IPS DF 6.9 (cell line): ENCODE measurements at regions not wholly inside any gene's neighbourhood (a gene's known extent, or its start where the extent isn't known, plus 50 kb on each side); places are given as distances from the start of the nearest gene placed in this dataset.
"Not testable (repeated sequence)": the region's sequence is repeated elsewhere in the genome, so short reads cannot be mapped to it uniquely, and the experiment has no call there.

ENCODE experiments used
- DNase-seq: peaks from one replicate; pipeline ENCODE4 v3.0.0-alpha.2; 2013; ENCODE audit warnings: low read depth, low spot score
- H3K27ac ChIP-seq: one replicate; pipeline ENCODE4 v1.5.1; 2013; ENCODE audit warnings: low read length, control low read depth
- H3K27me3 ChIP-seq: 2 replicates; pipeline ENCODE4 v1.6.1; 2013; ENCODE audit warnings: mild to moderate bottlenecking, low read length; ENCODE audit not compliant: control insufficient read depth, insufficient read depth
- H3K36me3 ChIP-seq: 2 replicates; pipeline ENCODE4 v1.6.1; 2013; ENCODE audit warnings: low read length; ENCODE audit not compliant: control insufficient read depth, insufficient read depth
- H3K4me1 ChIP-seq: 2 replicates; pipeline ENCODE4 v1.6.1; 2013; ENCODE audit warnings: low read length; ENCODE audit not compliant: control insufficient read depth, insufficient read depth
- H3K4me3 ChIP-seq: 2 replicates; pipeline ENCODE4 v1.5.1; 2013; ENCODE audit warnings: mild to moderate bottlenecking, low read length
- H3K9me3 ChIP-seq: 2 replicates; pipeline ENCODE4 v1.6.1; 2013; ENCODE audit warnings: low read length, inconsistent platforms; ENCODE audit not compliant: control insufficient read depth, insufficient read depth
- WGBS: extraction: QIAGEN DNeasy Blood & Tissue Kit; methylation state at CpG from one replicate; pipeline ENCODE4 v1.1.7; 2013; ENCODE audit warnings: mixed read lengths, missing lambda C conversion rate; ENCODE audit not compliant: insufficient read length, insufficient coverage; 5-methylcytosine and 5-hydroxymethylcytosine counted together

DNA sequence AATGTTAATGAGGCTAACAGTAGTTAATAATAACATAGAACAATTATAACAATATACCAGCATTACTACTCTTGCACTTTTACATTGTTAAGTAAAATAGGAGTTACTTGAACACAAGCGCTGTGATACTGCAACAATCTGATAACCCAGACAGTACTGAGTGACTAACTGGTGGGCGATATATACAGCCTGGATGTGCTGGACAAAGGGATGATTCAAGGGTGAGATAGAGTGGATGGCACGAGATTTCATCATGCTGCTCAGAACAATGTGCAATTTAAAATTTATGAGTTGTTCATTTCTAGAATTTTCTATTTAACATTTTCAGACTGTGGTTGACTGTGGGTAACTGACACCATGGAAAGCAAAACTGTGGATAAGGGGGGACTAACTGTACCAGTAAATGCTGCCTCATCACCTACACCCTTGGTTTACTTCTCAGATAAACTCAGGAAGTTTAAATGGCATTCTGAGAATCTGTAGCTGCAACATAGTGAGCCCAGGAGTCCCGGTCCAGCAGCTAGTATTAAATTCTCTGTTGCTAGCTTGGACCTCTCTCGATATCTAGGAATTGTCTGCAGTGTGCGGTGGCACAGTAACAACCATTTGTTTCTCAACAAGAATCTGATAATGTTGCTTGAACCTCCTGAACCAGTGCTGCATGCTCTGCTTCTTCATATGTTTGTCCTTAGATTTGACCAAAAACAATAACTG is 80.9 kb upstream of the SEC22B start:
- H3K27me3 ChIP-seq, H3K9me3 ChIP-seq, DNase-seq, H3K4me3 ChIP-seq, H3K4me1 ChIP-seq, H3K36me3 ChIP-seq, H3K27ac ChIP-seq: not testable (repeated sequence)
- no CpG with 5 or more reads among the region's 6 CpGs for WGBS

DNA sequence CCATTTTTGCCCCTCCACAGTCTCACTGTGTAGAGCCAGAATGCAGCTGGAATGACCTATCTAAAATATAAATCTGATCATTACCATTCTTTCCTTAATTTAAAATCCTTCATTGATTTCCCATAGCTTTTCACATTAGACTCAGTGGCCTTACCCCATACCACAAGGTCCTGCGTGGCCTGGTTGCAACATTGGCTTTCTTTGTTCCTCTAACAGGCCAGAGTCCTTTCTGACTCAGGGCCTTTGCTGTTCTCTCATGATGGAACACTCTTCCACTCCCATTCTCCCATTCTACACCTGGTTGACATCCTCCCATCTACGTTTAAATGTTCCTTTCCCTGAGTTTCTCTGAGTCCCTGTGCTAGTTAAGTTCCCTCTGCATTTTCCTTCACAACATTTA is 74.4 kb upstream of the SEC22B start:
- DNase-seq, H3K27ac ChIP-seq, H3K9me3 ChIP-seq, H3K4me1 ChIP-seq, H3K36me3 ChIP-seq, H3K4me3 ChIP-seq, H3K27me3 ChIP-seq: not testable (repeated sequence)
- WGBS: no CpG with 5 or more reads among the region's 2 CpGs

DNA sequence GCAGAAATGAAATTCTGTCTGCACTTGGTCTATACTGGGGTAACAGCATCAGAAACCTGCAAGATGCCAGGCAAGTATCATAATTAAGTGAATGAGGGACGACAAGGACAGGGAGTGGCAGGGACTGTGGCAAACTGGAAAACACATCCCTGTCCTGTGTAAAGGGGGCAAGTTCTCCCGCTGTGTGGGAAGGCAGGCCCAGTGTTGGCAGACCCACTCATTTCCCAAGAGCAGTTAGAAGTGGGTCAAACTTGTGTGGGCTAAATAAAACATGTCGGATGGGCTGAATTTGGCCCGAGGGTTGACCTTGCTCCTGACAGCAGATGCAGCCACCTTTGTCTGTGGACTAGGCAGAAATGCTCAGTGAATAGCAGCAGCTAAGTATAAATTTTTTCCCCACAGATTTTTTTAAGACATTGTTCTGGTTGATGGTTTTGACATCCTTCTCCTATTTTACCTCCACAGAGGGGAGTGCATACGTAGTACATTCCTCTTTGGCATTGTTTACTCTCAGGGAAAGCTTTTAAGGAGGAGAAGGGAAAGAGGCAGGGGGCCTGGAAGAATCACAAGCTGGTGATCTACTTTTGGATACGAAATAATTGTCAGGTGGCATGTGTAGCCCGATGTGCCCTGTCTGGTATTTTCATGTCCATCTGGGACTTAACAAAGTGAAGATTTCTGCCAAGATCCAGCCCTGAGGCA is 72.6 kb upstream of the SEC22B start:
- H3K36me3 ChIP-seq, H3K27ac ChIP-seq, H3K4me3 ChIP-seq, DNase-seq, H3K9me3 ChIP-seq, H3K27me3 ChIP-seq, H3K4me1 ChIP-seq: not testable (repeated sequence)
- no CpG with 5 or more reads among the region's 7 CpGs for WGBS

DNA sequence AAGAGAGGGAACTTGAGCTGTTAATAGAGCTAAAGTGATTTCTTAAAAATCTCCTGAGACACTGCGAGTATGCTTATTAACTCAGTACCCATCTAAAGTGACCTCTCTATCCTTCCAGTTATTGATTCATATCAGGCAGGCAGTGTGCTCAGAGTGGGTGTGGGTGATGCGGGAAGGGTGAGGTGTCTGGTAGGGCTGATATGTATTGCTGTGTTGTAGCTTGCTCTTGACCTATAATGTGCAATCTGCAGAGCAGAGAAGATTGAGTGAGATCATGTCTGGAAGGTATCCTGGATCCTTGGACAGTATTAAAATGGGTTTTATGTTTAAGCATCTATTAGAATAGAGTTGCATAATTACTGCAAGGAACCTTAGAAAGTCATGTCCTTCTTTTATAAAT is 71.9 kb upstream of the SEC22B start:
- DNase-seq, H3K27me3 ChIP-seq, H3K9me3 ChIP-seq, H3K36me3 ChIP-seq, H3K4me3 ChIP-seq, H3K27ac ChIP-seq, H3K4me1 ChIP-seq: not testable (repeated sequence)
- WGBS: no CpG with 5 or more reads among the region's 2 CpGs

DNA sequence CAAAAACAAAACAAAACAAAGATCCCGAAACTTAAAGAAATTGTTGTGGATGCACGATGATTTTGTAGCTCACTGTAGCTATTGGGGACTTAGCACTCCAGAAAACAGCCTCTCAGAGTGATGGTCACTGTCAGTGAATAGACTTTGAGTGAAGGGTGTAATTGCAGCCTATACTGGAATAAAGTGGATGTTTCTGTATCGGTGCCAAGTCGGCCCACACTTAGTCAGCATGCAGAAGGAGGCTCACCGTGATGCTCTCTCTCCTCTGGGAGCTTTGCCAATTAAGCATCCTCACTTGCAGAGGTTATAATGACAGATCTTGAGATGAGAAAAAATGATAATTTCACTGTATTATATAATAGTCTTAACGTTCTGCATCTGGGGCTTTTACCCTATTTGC is 67.5 kb upstream of the SEC22B start:
- not testable (repeated sequence) for H3K27ac ChIP-seq, H3K27me3 ChIP-seq, H3K36me3 ChIP-seq, DNase-seq, H3K4me3 ChIP-seq, H3K9me3 ChIP-seq, H3K4me1 ChIP-seq
- WGBS: no CpG with 5 or more reads among the region's 6 CpGs

DNA sequence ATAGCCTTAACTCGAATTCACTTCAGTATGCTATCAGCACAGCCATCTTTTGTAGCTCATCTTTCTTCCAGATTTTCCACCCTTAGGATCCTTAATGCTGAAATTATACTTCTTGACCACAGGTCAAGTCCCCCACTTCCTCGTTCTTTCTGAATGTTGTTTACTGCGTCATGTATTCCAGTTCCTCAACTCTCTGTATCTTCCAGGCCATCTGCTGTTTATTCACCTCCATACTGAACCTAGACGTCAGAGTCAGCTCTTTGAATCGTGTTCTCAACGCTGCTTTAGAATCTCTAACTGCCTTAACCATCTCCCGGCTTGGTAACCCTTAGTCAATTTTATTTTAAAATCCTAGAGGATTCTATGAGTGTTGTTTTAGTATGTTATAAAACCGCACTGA is 66.3 kb upstream of the SEC22B start:
- not testable (repeated sequence) for H3K4me1 ChIP-seq, H3K27ac ChIP-seq, H3K36me3 ChIP-seq, DNase-seq, H3K27me3 ChIP-seq, H3K9me3 ChIP-seq, H3K4me3 ChIP-seq
- no CpG with 5 or more reads among the region's 8 CpGs for whole genome bisulfite sequencing

DNA sequence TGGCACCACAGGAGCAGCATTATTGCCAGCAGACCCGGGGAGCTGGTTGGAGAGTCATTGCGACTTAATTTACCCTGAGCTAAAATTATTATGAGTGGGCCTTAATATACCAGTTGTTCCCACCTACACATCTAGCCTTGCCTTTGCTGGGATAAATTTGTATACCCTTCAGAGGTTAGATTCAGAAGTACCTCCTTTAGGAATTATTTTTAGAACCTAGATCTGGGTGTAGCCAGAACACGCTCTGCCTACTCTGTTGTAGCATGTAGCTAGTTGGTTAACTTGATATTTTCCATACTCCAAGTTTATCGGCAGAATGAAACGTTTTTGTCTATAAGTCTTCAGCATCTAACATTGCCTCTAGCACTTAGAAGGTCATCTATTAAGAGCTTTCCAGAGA is 65.5 kb upstream of the SEC22B start:
- H3K27ac ChIP-seq, H3K9me3 ChIP-seq, H3K36me3 ChIP-seq, H3K4me1 ChIP-seq, H3K27me3 ChIP-seq, H3K4me3 ChIP-seq, DNase-seq: not testable (repeated sequence)
- no CpG with 5 or more reads among the region's 5 CpGs for WGBS

DNA sequence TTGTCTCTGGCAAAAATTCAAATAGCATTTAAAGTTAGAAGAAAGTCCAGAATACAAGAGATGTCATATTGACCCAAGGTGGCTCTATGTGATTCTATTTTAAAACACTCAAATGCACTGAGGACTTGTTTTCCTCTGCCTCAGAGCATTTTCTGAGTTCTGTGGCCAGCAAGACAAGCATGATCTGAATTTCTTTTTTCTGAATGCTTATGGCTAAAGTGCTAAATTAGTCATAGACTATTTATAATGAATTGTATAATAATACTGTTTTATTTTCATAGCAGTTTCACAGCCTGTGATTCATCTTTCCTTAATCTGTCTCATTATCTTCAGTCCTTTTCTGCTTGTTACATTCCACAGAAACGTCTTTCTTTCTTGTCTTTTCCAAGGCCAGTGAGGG is 63.9 kb upstream of the SEC22B start:
- not testable (repeated sequence) for H3K27me3 ChIP-seq, H3K36me3 ChIP-seq, H3K9me3 ChIP-seq, H3K27ac ChIP-seq, DNase-seq, H3K4me1 ChIP-seq, H3K4me3 ChIP-seq
- no CpG with 5 or more reads among the region's 1 CpG for WGBS

DNA sequence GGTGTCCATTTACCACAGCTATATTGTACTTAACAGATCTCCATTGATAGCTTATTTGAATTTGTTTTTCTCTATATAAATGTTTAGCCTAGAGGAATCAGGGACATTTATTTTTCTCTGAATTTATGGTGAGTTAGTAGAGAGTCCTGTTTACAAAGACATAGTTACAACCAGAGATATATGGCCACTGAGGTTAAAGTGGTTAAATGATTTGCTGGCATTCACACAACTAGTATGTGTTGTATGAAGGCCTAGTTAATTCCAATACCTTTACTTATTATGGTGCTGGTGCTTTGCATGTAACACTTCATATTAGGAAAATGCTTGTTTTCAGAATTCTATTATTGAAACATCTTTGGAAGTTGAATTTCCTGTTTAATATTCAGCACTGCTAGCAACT is 63.0 kb upstream of the SEC22B start:
- H3K4me3 ChIP-seq, H3K9me3 ChIP-seq, H3K27me3 ChIP-seq, DNase-seq, H3K27ac ChIP-seq, H3K4me1 ChIP-seq, H3K36me3 ChIP-seq: not testable (repeated sequence)

DNA sequence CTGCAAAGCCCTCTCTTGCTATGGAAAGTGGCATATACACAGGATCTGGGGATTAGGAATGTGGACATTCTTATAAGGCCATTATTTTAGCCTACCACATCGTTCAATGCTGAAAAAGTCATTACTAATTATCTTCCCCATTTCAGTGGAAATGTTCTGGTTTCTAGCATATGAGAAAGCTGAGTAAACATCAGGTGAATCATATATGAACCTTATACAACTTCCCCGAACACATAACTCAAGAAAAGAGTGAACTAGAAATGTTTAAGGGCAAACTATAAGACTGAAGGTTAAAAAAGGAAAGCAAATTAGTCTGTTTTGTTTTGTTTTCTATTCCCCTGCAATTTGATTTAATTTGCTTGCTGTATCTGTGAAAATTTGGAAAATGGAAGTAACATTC is 62.5 kb upstream of the SEC22B start:
- not testable (repeated sequence) for H3K27me3 ChIP-seq, H3K4me3 ChIP-seq, H3K4me1 ChIP-seq, H3K9me3 ChIP-seq, H3K27ac ChIP-seq, H3K36me3 ChIP-seq, DNase-seq
- WGBS: no CpG with 5 or more reads among the region's 2 CpGs

DNA sequence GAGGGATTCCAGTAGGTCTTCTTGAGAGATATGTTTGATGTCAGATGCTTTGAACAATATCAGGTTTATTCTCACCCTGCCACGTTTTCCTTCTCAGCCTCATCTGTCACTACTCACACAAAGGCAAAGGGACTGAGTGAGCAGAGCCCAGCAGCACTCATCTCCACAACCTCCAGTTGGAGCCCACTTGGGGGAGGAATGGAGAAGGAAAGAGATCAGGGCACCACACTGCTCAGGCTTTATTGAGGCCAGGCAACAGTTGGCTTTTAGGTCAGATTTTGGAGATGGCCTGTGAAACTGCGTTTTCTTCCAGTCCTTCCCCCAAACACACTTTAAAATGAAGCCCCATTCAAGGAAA is 57.3 kb upstream of the SEC22B start:
- no CpG with 5 or more reads among the region's 2 CpGs for WGBS
- not testable (repeated sequence) for H3K4me3 ChIP-seq, H3K27me3 ChIP-seq, H3K9me3 ChIP-seq, DNase-seq, H3K4me1 ChIP-seq, H3K36me3 ChIP-seq, H3K27ac ChIP-seq
